Pancreas (tissue), 10 donors: ENCODE measurements at regions not wholly inside any gene's neighbourhood (a gene's known extent, or its start where the extent isn't known, plus 50 kb on each side); places are given as distances from the start of the nearest gene placed in this dataset.

Experiments
- ATAC-seq, 4 donors: fragments of 200-7000 bp; cut with Tn5 transposase; one replicate each; pipeline versions ENCODE4 v1.8.0 to v1.9.1; 2020; ENCODE audit warnings: mild to moderate bottlenecking in 4 of 4, moderate library complexity in 4 of 4
- DNase-seq, 6 donors: peaks; one replicate each; pipeline ENCODE4 v3.0.0-alpha.2; 2020
- FAIRE-seq: peaks from 2 replicates; lab custom pipeline; 2012; peaks lifted over from hg19 to GRCh38; lab: Jason Lieb, UNC
- H3K27ac ChIP-seq, 4 donors: fragments of 200-600 bp; sonication (generic); 1 replicate in 3 of 4; 2 replicates in 1 of 4; pipeline versions ENCODE4 v1.5.0 to v1.8.0; 2020
- H3K27me3 ChIP-seq, 4 donors: fragments of 200-600 bp; one replicate each; pipeline ENCODE4 v1.8.0; 2021
- H3K36me3 ChIP-seq, 3 donors: fragments of 200-600 bp; sonication (generic) in 1 of 3; one replicate each; pipeline versions ENCODE4 v1.5.0 to v1.8.0; 2020 to 2021
- H3K4me1 ChIP-seq, 3 donors: fragments of 200-600 bp; one replicate each; pipeline ENCODE4 v1.8.0; 2021
- H3K4me3 ChIP-seq, 4 donors: fragments of 200-600 bp; sonication (generic) in 2 of 4; one replicate each; pipeline versions ENCODE4 v1.5.0 to v1.8.0; 2020 to 2021
- H3K9me3 ChIP-seq, 4 donors: fragments of 200-600 bp; one replicate each; pipeline ENCODE4 v1.8.0; 2021
- CTCF ChIP-seq, 4 donors: fragments of 200-600 bp; sonication (generic) in 3 of 4; IDR thresholded peaks; one replicate each; pipeline versions ENCODE4 v1.5.0 to v1.8.0; 2021; ENCODE audit warnings: antibody characterized with exemption in 4 of 4
- WGBS, 2 donors: extraction: QIAGEN DNeasy Blood & Tissue Kit; methylation state at CpG; one replicate each; pipeline ENCODE4 v1.1.7; 2013; 5-methylcytosine and 5-hydroxymethylcytosine counted together
- intact Hi-C, 3 donors: fragments of 100-400 bp; cut with DNase I; formaldehyde crosslinking; loops; one replicate each; pipeline versions ENCODE4 v1.11.1 to v1.14.2; 2022
- donor health status: healthy with polysubstance abuse.
- donor health status: DM: no; HTN: no; CAD: no; lungs with moderate emphysema.
- donor health status: DM: no; HTN: no; CAD: no.
- donor health status: control.
- donor health status: control.
- donor health status: Bipolar disorder and iron deficiency.
- donor health status: DM: yes; HTN: yes; CAD: no.
- donor health status: DM: no; HTN: no; CAD: no.
- donor health status: DM: no; HTN: no; CAD: no.
- donor health status: DM: yes; HTN: yes; CAD: no.

DNA sequence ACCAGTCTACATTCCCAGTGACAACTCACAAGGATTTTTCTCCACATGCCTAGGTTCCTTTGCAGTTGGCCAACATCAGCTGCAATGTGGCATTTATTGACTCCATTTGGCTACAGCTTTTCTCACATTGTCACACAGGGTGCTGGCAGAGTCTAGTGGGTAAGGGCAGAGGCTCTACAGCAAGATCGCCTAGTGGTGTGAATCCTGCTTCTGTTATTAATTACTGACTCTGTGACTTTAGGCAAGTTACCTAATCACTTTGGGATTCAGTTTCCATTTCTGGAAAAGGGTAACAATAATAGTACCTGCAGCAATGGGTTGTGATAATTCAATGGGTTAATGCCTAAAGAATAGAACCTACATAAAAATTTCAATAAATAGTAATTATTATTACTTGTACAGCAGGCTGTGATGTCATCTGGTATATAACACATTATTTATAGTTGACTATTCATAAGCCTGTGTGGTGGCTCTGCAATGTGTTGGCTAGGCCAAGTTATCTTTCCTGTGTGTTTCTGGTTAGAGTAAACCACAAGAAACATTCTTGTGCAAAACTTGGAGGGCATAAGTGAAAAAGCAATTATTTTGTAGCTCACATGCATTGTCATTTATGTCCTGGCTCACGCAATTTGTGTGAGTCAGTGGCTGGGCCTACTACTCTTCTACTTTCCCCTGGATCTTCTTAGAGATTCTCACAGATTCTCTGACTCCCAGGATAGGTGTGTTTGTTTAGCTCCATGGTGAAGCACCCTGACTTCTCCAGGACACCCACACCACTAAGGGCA lies 59.5 kb downstream of the PTGS2 start:
- H3K9me3 ChIP-seq, result no peaks in the 10 kb centered on the region
- no peaks in the 10 kb centered on the region for H3K4me1 ChIP-seq
- no peaks in the 10 kb centered on the region for H3K27me3 ChIP-seq
- TF ChIP-seq CTCF (IDR thresholded peaks at IDR 0.05), result no peak
- no peak for DNase-seq
- H3K27ac ChIP-seq, result no peak overlapping the region
- intact Hi-C loops, result no loop called here
- H3K4me3 ChIP-seq, result no peak overlapping the region
- H3K36me3 ChIP-seq, result no peaks in the 10 kb centered on the region
- no peak for ATAC-seq
- 80 to 82% methylated on average over 2 of the region's 2 CpGs for WGBS, 2 donors
- FAIRE-seq, result no peak

DNA sequence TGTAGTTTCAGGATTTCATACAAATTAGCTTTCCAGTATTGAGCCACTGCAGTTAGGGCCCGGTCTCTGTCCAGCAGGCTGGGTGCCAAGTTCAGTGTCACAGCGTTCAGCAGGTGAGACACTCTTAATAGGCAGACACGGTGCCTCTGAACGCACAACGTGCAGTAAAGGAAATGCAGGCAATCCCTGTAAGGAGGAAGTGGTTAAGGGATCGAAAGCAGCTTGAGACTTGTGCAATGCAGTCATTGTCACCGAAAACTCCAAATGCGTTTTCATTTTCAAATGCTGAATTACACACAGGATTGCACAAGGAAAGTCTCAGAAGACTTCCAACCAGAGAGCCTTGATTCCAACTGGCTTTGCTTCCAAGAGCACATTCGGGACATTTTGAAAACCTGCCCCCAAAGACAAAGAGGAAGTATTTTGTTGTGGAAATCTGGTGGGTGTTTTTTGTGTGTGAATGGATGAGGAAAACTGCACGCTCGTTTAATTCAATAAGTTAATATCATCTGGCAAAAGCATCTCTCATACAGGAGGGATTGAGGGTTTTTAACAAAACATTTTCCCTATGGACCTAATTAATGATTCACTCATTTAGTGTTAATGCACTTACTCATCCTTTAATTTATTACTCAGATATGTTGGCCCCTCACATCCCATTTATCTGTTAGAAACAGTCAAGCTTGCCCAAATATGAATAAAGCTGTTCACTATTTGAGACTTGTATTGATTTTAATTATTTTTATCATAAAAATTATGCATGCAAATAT lies 61.6 kb downstream of the PTGS2 start:
- peak in 1 of 6 donors; percentile 47 for DNase-seq
- Histone ChIP-seq H3K27me3 (no peaks in the 10 kb centered on the region), H3K4me1 (no peaks in the 10 kb centered on the region), H3K4me3 (no peak overlapping the region), H3K9me3 (no peaks in the 10 kb centered on the region), H3K36me3 (no peaks in the 10 kb centered on the region), H3K27ac (peak overlapping the region in 1 of 4 donors; percentile 37)
- TF ChIP-seq CTCF (IDR thresholded peaks at IDR 0.05), result no peak
- intact Hi-C loops, result no loop called here
- 44 to 51% methylated on average over 11 of the region's 11 CpGs for WGBS, 2 donors
- peak in 3 of 4 donors; percentile 42 to 88 (median 76) for ATAC-seq
- no peak for FAIRE-seq

DNA sequence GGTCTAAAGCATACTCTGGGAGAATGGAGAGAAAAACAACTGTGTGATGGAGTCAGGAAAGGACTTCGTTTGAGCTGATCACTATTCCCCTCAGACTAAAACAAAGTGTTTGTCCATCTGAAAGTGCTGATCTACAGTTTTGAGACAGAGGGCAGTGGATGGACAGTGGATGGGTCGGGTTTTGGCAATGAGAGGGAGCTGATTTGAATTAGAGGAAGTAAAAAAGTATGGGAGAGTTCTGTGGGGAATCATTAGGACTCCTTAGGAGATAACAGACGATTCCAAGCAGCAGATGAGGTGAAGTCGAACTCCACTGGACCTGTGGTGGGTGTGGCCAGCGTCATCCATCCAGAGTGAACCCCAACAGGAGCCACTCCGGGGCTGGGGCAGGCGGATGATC lies 62.3 kb downstream of the PTGS2 start:
- Histone ChIP-seq H3K4me1 (no peaks in the 10 kb centered on the region), H3K27ac (peak overlapping the region in 1 of 4 donors; percentile 37), H3K4me3 (no peak overlapping the region), H3K27me3 (no peaks in the 10 kb centered on the region), H3K36me3 (no peaks in the 10 kb centered on the region), H3K9me3 (no peaks in the 10 kb centered on the region)
- FAIRE-seq (no peak), ATAC-seq (peak in 2 of 4 donors; percentile 58 to 73), DNase-seq (no peak)
- WGBS, 2 donors, result 45 to 57% methylated on average over 7 of the region's 7 CpGs
- no peak for TF ChIP-seq CTCF (IDR thresholded peaks at IDR 0.05)
- intact Hi-C loops, result no loop called here

- Histone ChIP-seq H3K4me3 (no peak overlapping the region), H3K4me1 (no peaks in the 10 kb centered on the region), H3K27me3 (no peaks in the 10 kb centered on the region), H3K36me3 (no peaks in the 10 kb centered on the region), H3K9me3 (no peaks in the 10 kb centered on the region), H3K27ac (no peak overlapping the region)
- no peak for ATAC-seq
- DNase-seq, result no peak
- intact Hi-C loops, result no loop called here
- FAIRE-seq, result no peak
- TF ChIP-seq CTCF (IDR thresholded peaks at IDR 0.05), result no peak
Observed at GRCh38 chr1:186616511-186616910, 63.7 kb downstream of the PTGS2 start.

GRCh38 chr1:186615332-186615731 lies 64.9 kb downstream of the PTGS2 start:
- ATAC-seq (no peak), FAIRE-seq (no peak), DNase-seq (no peak)
- Histone ChIP-seq H3K36me3 (no peaks in the 10 kb centered on the region), H3K9me3 (no peaks in the 10 kb centered on the region), H3K27me3 (no peaks in the 10 kb centered on the region), H3K27ac (no peak overlapping the region), H3K4me3 (no peak overlapping the region), H3K4me1 (no peaks in the 10 kb centered on the region)
- WGBS, 2 donors, result 38 to 49% methylated on average over 4 of the region's 4 CpGs
- TF ChIP-seq CTCF (IDR thresholded peaks at IDR 0.05), result no peak
- intact Hi-C loops, result no loop called here
